ENCODE measurements at regions not wholly inside any gene's neighbourhood (a gene's known extent, or its start where the extent isn't known, plus 50 kb on each side); places are given as distances from the start of the nearest gene placed in this dataset.

DNA sequence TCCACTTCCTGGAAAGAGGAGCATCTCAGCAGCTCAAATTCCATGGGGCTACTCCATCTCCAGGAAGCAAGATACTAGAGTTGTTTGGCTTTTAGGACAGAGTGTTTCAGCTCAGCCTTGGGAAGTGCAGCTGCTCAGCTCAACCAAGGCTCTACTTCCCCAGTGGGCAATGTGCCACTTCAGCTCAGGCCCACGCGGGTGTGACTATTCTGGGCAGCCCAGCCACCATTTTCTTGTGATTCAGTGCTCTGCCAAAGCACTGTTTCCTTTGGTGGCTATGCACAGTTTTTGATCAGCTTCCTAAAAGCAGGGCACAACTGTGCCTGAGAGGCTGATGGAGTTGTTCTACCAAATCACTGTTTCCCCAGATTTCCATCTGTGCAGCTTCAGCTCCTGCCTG, 1104.9 kb upstream of the TMPRSS15 start:
- Mint-ChIP-seq H3K27ac (no peak overlapping the region), H3K4me1 (ENCODE audit: low read depth) (no peaks in the 10 kb centered on the region), H3K36me3 (ENCODE audit: low read depth) (no peaks in the 10 kb centered on the region; the same call in 1 of the 2 replicates), H3K27me3 (ENCODE audit: insufficient read depth) (no peaks in the 10 kb centered on the region), H3K9me3 (peaks cover 46% of the 10 kb centered on the region), H3K4me3 (no peak overlapping the region)
- DNase-seq, result no peak
- TF ChIP-seq, protein P1, sequence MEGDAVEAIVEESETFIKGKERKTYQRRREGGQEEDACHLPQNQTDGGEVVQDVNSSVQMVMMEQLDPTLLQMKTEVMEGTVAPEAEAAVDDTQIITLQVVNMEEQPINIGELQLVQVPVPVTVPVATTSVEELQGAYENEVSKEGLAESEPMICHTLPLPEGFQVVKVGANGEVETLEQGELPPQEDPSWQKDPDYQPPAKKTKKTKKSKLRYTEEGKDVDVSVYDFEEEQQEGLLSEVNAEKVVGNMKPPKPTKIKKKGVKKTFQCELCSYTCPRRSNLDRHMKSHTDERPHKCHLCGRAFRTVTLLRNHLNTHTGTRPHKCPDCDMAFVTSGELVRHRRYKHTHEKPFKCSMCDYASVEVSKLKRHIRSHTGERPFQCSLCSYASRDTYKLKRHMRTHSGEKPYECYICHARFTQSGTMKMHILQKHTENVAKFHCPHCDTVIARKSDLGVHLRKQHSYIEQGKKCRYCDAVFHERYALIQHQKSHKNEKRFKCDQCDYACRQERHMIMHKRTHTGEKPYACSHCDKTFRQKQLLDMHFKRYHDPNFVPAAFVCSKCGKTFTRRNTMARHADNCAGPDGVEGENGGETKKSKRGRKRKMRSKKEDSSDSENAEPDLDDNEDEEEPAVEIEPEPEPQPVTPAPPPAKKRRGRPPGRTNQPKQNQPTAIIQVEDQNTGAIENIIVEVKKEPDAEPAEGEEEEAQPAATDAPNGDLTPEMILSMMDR (IDR thresholded peaks at IDR 0.05), result no peak

DNA sequence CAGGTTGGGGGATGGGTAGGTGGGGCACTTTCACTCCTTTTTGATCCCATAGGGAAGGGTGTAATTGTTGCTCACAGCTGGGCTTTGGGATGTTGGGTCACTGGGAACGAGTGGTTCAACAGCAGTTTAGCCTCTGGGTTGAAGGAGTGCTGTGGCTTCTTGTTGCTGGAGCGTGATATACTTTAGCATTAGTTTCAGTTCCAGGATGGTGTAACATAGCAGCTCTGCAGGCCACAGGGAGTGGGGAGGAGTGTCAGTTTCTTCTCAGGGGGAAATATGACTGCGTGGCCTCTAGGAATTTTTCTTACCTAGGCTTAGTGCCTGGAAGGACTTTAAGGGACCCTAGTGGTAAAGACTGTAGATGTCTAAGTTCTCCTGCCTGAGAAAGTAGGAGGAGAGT, 1105.3 kb upstream of the TMPRSS15 start:
- TF ChIP-seq, protein P1 (IDR thresholded peaks at IDR 0.05), result no peak
- Mint-ChIP-seq H3K27me3 (ENCODE audit: insufficient read depth) (no peaks in the 10 kb centered on the region), H3K36me3 (ENCODE audit: low read depth) (no peaks in the 10 kb centered on the region; the same call in 1 of the 2 replicates)

DNA sequence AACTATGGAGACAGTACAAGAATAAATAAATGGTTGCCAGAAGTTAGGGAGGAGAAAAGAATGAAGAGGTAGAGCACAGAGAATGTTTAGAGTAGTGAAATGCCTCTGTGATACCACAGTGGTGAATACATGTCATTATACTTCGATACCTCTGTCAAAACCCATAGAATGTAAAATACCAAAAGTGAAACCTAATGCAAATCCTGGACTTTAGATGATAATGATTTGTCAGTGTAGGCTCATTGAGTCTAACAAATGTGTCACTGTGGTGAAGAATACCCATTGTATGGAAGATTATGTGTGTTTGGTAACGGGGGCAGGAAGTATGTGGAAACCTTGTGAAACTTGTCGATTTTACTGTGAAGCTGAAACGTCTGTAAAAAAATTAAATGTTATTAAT, 1106.5 kb upstream of the TMPRSS15 start:
- no peak overlapping the region for H3K4me3 Mint-ChIP-seq
- TF ChIP-seq, protein P1 (IDR thresholded peaks at IDR 0.05), result no peak
- no peak for DNase-seq
- H3K9me3 Mint-ChIP-seq, result peaks cover 48% of the 10 kb centered on the region
- H3K27me3 Mint-ChIP-seq (ENCODE audit: insufficient read depth), result peaks cover 1% of the 10 kb centered on the region; the same call in 1 of the 2 replicates
- no peaks in the 10 kb centered on the region for H3K4me1 Mint-ChIP-seq (ENCODE audit: low read depth)
- H3K27ac Mint-ChIP-seq, result no peak overlapping the region
- H3K36me3 Mint-ChIP-seq (ENCODE audit: low read depth), result peaks cover 6% of the 10 kb centered on the region

More for the DNA sequence above, 1105.3 kb upstream of the TMPRSS15 start:
- H3K4me1 Mint-ChIP-seq (ENCODE audit: low read depth), result no peaks in the 10 kb centered on the region
- H3K27ac Mint-ChIP-seq, result no peak overlapping the region
- no peak for DNase-seq
- H3K4me3 Mint-ChIP-seq, result no peak overlapping the region
- peaks cover 47% of the 10 kb centered on the region for H3K9me3 Mint-ChIP-seq

DNA sequence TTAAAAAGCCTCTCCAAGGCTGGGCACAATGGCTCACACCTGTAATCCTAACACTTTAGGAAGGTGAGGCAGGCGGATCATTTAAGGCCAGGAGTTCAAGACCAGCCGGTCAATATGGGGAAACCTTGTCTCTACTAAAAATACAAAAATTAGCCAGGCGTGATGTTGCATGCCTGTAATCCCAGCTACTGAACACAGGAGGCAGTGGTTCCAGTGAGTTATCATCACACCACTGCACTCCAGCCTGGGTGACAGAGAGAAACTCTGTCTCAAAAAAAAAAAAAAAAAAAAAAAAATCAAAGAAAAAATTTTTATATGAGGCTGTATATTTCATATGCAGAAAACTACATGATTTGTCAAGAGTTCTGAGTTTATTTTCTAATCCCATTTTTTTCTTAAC, 1107.1 kb upstream of the TMPRSS15 start:
- Mint-ChIP-seq H3K4me3 (no peak overlapping the region), H3K27me3 (ENCODE audit: insufficient read depth) (peaks cover 1% of the 10 kb centered on the region; the same call in 1 of the 2 replicates), H3K27ac (no peak overlapping the region), H3K36me3 (ENCODE audit: low read depth) (peaks cover 6% of the 10 kb centered on the region), H3K9me3 (peaks cover 48% of the 10 kb centered on the region), H3K4me1 (ENCODE audit: low read depth) (no peaks in the 10 kb centered on the region)
- TF ChIP-seq, protein P1 (IDR thresholded peaks at IDR 0.05), result no peak
- DNase-seq, result no peak

DNA sequence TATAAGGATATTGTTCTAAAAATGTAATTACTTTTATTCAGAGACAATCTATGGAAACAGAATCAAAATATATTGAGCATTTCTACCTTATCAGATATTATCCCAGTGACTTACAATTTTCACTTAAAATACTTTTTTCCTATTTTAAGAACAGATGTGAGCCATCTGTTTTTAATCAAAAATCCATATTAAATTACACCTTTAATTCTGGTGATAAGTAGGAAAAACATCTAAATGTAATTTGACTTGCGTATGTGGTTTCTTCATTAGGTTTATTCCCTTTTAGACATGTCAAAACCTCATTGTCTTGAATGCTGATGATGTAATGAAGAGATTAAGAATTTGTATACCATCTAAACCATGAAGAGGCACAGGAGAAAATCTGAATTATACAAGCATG, 1118.8 kb upstream of the TMPRSS15 start:
- H3K36me3 Mint-ChIP-seq (ENCODE audit: low read depth), result peaks cover 5% of the 10 kb centered on the region; the same call in 1 of the 2 replicates
- no peak overlapping the region for H3K4me3 Mint-ChIP-seq
- no peaks in the 10 kb centered on the region for H3K4me1 Mint-ChIP-seq (ENCODE audit: low read depth)
- no peaks in the 10 kb centered on the region for H3K27me3 Mint-ChIP-seq (ENCODE audit: insufficient read depth)
- no peak overlapping the region for H3K27ac Mint-ChIP-seq
- no peak for DNase-seq
- TF ChIP-seq, protein P1 (IDR thresholded peaks at IDR 0.05), result no peak
- H3K9me3 Mint-ChIP-seq, result peaks cover 65% of the 10 kb centered on the region

DNA sequence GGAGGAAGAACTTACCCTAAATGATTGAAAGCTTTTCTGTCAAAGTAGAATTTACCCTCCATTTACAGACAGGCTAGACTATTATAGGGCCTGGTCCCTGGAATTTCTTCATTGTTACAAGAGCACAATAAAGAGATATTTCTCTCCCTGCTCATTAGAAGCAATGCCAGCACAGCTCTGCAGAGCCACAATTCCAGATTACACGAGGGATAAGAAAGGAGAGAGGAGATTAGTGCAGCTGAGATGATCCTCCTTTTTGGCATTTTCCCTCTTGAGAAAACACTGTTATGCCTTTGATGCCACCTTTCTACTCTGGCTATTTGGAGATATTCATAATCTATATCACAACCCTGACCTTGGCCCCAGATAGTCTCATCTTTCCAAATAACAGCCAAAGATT, 1119.5 kb upstream of the TMPRSS15 start:
- Mint-ChIP-seq H3K27ac (no peak overlapping the region), H3K4me1 (ENCODE audit: low read depth) (no peaks in the 10 kb centered on the region), H3K36me3 (ENCODE audit: low read depth) (peaks cover 5% of the 10 kb centered on the region; the same call in 1 of the 2 replicates), H3K9me3 (peaks cover 64% of the 10 kb centered on the region), H3K27me3 (ENCODE audit: insufficient read depth) (no peaks in the 10 kb centered on the region), H3K4me3 (no peak overlapping the region)
- TF ChIP-seq, protein P1 (IDR thresholded peaks at IDR 0.05), result no peak
- no peak for DNase-seq

Measured in HFFc6 (cell line).